ENCODE measurements at regions not wholly inside any gene's neighbourhood (a gene's known extent, or its start where the extent isn't known, plus 50 kb on each side); places are given as distances from the start of the nearest gene placed in this dataset.

DNA sequence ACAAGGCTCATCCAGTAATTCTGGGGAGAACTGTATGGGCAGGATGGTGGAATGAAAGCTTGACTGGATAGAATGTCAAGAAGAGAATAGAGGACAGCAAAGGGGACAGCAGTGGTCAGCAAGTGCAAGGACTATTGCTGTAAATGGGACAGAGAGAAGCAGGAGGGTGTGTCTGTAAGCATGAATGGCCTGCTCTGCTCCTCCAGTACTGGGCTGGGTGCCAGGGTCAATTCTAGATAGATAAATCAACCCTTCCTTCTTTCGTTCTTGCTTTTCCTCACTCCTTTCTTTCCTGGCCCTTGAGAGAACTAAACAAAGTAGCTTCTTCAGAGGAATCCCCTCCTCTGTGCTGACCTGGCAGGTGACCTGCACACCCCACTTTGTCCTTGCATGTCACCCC, 1019.2 kb downstream of the BCL11B start:
- Histone ChIP-seq H3K4me3 (no peak overlapping the region), H3K9me3 (no peaks in the 10 kb centered on the region), H3K9ac (ENCODE audit: low read depth in 2 of 2, low read length in 2 of 2) (no peak overlapping the region), H3K27me3 (no peaks in the 10 kb centered on the region), H3K27ac (no peak overlapping the region), H3K36me3 (no peaks in the 10 kb centered on the region), H3K4me1 (no peaks in the 10 kb centered on the region)
- TF ChIP-seq, protein P1, sequence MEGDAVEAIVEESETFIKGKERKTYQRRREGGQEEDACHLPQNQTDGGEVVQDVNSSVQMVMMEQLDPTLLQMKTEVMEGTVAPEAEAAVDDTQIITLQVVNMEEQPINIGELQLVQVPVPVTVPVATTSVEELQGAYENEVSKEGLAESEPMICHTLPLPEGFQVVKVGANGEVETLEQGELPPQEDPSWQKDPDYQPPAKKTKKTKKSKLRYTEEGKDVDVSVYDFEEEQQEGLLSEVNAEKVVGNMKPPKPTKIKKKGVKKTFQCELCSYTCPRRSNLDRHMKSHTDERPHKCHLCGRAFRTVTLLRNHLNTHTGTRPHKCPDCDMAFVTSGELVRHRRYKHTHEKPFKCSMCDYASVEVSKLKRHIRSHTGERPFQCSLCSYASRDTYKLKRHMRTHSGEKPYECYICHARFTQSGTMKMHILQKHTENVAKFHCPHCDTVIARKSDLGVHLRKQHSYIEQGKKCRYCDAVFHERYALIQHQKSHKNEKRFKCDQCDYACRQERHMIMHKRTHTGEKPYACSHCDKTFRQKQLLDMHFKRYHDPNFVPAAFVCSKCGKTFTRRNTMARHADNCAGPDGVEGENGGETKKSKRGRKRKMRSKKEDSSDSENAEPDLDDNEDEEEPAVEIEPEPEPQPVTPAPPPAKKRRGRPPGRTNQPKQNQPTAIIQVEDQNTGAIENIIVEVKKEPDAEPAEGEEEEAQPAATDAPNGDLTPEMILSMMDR (IDR thresholded peaks at IDR 0.05), result no peak
- peak; percentile 81 for DNase-seq
- intact Hi-C loops (cut with DNase I), result no loop called here

DNA sequence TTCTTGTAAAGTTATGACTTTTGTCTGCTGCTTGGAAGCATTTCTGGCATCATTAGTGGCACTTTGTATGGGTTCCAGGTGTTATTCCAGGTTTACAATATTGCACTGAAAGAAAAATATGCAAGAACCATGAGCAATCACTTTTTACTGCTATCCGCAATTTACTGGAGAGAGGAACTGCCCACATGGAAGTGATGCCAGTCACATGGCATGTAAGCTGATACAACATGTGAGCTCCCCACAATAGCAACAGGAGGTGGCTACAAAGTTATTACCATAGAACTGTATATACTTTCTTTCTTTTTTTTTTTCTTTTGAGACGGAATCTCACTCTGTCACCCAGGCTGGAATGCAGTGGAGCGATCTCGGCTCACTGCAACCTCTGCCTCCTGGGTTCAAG, 1012.1 kb downstream of the BCL11B start:
- TF ChIP-seq, protein P1 (IDR thresholded peaks at IDR 0.05), result no peak
- Histone ChIP-seq H3K36me3 (no peaks in the 10 kb centered on the region), H3K27ac (no peak overlapping the region), H3K27me3 (no peaks in the 10 kb centered on the region), H3K4me3 (no peak overlapping the region), H3K9ac (ENCODE audit: low read depth in 2 of 2, low read length in 2 of 2) (no peak overlapping the region), H3K4me1 (no peaks in the 10 kb centered on the region), H3K9me3 (no peaks in the 10 kb centered on the region)
- intact Hi-C loops (cut with DNase I), result no loop called here
- no peak for DNase-seq

DNA sequence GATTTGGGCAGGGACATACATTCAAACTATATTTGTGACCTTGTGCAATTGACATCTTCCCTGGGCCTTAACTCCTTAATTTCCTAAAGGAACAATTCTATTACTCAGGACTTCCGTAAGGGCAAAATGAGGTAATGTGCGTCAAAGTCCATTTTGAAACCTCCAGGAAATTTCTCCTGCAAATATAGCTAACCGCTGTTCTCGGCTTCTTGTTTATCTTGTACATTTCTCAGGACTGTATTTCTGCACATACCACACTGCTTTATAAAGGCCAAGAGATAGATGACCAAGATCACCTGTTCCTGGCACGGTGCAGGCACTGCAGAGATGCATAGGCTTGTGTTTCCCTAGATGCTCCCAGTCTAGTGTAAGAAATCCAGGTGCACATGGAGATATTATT, 1009.4 kb downstream of the BCL11B start:
- TF ChIP-seq, protein P1 (IDR thresholded peaks at IDR 0.05), result no peak
- no peaks in the 10 kb centered on the region for H3K9me3 ChIP-seq
- H3K27me3 ChIP-seq, result no peaks in the 10 kb centered on the region
- H3K9ac ChIP-seq (ENCODE audit: low read depth in 2 of 2, low read length in 2 of 2), result no peak overlapping the region
- H3K27ac ChIP-seq, result no peak overlapping the region
- H3K4me1 ChIP-seq, result no peaks in the 10 kb centered on the region
- no peak for DNase-seq
- no peaks in the 10 kb centered on the region for H3K36me3 ChIP-seq
- intact Hi-C loops (cut with DNase I), result no loop called here
- no peak overlapping the region for H3K4me3 ChIP-seq

DNA sequence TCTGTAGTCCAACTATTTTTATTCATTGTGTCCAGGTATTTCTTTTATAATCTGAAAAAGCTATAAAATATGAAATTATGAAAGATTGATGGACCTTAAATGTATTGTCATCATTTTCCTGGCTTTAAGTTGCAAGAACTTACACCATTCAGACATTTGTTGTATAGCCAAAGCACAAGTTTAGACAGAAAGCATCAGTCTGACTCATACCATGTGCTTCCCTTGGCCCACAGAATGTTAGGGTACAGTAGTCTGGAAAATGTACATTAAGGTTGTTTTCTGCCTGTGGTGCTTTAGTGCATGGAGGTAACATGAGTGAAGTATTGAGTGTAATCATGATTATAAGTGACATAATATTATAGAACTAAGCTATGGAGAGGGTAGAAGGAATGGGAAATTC, 1002.5 kb downstream of the BCL11B start:
- no peaks in the 10 kb centered on the region for H3K36me3 ChIP-seq
- intact Hi-C loops (cut with DNase I), result no loop called here
- no peaks in the 10 kb centered on the region for H3K4me1 ChIP-seq
- H3K9me3 ChIP-seq, result no peaks in the 10 kb centered on the region
- TF ChIP-seq, protein P1 (IDR thresholded peaks at IDR 0.05), result no peak
- no peak overlapping the region for H3K4me3 ChIP-seq
- no peak overlapping the region for H3K9ac ChIP-seq (ENCODE audit: low read depth in 2 of 2, low read length in 2 of 2)
- no peak overlapping the region for H3K27ac ChIP-seq
- no peak for DNase-seq
- H3K27me3 ChIP-seq, result no peaks in the 10 kb centered on the region

DNA sequence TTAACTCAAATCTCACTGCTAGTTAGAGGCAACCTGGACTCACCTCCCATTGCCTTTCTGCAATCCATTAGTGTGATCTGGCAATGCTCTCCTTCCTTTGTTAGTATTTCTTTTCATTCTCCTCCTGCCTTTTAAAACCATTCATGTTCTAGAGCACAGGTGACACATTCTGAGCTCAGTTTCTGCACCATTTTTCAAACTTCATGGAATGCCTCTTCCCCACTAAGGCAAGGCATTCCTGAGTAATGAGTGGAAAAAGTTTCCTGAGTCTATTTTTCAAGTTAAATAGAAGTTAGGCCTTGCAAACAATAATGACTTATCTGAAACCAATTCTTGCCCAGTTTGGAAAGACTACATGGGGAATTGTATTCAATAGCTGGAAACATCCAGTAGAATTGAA, 1001.8 kb downstream of the BCL11B start:
- Histone ChIP-seq H3K4me1 (no peaks in the 10 kb centered on the region), H3K4me3 (no peak overlapping the region), H3K9me3 (no peaks in the 10 kb centered on the region), H3K27me3 (no peaks in the 10 kb centered on the region), H3K36me3 (no peaks in the 10 kb centered on the region), H3K9ac (ENCODE audit: low read depth in 2 of 2, low read length in 2 of 2) (no peak overlapping the region), H3K27ac (no peak overlapping the region)
- DNase-seq, result no peak
- intact Hi-C loops (cut with DNase I), result no loop called here
- TF ChIP-seq, protein P1 (IDR thresholded peaks at IDR 0.05), result no peak

DNA sequence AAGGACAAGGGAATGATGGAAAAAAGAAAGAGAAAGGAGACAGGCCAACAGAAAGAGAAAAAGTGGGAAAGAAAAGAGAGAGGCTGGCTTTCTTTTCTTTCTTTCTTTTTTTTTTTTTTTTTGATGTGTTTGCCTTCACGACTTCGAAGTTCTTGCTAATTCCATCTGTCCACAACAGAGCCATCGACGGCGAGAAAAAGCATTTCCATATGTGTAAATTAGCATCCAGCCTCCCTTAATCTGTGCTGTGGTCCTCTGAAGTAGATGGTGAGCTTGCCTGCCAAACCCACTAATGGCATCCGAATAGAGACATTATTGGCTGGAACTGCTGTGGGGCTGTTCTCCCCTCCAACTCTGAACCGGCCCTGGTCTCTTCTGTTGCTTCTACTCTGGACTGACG, 997.4 kb downstream of the BCL11B start:
- Histone ChIP-seq H3K27ac (no peak overlapping the region), H3K4me3 (no peak overlapping the region), H3K27me3 (no peaks in the 10 kb centered on the region), H3K36me3 (no peaks in the 10 kb centered on the region), H3K4me1 (no peaks in the 10 kb centered on the region), H3K9ac (ENCODE audit: low read depth in 2 of 2, low read length in 2 of 2) (no peak overlapping the region), H3K9me3 (no peaks in the 10 kb centered on the region)
- TF ChIP-seq, protein P1 (IDR thresholded peaks at IDR 0.05), result no peak
- DNase-seq, result no peak
- intact Hi-C loops (cut with DNase I), result no loop called here

All from colonic mucosa (tissue), 4 donors.